Stimulated activated CD4-positive, alpha-beta T cell treated with anti-CD3 and anti-CD28 coated beads, Interleukin-12 subunit alpha, Interleukin-12 subunit beta, amount 100 ng/mL, for 48 hours (primary cell): ENCODE measurements at regions not wholly inside any gene's neighbourhood (a gene's known extent, or its start where the extent isn't known, plus 50 kb on each side); places are given as distances from the start of the nearest gene placed in this dataset.
"Not testable (repeated sequence)": the region's sequence is repeated elsewhere in the genome, so short reads cannot be mapped to it uniquely, and the experiment has no call there.

ENCODE experiments used
- DNase-seq, 3 donors: peaks; one replicate each; pipeline ENCODE4 v3.0.0-alpha.2; 2020; ENCODE audit warnings: low read depth in 2 of 3, low spot score in 1 of 3

DNA sequence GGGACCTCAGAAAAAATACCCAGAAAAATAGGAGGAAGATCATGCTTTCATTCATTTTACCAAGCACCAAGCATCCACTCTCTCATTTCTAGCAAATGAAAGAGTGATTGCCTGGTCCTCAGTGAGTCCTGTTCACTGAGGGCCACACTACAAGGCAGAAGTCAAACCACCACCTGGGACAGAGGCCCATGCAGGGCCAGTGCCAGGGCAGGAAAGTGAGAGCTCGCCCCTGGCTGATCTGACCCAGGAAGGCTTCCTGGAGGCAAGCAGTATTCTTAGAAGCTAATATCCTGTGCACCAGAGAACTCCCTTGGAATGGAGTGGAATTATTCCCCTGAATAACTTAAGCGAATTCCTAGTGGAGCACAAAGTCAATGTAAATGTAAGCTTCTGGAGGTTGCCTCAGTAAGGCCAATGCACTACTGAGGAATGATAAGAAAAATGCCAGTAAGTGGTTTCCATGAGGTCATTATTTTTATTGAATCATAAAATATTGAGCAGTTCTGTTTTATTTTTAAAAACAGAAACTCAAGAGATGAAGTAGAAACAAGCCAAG is 191.6 kb upstream of the ID2 start:
- DNase-seq = no peak

DNA sequence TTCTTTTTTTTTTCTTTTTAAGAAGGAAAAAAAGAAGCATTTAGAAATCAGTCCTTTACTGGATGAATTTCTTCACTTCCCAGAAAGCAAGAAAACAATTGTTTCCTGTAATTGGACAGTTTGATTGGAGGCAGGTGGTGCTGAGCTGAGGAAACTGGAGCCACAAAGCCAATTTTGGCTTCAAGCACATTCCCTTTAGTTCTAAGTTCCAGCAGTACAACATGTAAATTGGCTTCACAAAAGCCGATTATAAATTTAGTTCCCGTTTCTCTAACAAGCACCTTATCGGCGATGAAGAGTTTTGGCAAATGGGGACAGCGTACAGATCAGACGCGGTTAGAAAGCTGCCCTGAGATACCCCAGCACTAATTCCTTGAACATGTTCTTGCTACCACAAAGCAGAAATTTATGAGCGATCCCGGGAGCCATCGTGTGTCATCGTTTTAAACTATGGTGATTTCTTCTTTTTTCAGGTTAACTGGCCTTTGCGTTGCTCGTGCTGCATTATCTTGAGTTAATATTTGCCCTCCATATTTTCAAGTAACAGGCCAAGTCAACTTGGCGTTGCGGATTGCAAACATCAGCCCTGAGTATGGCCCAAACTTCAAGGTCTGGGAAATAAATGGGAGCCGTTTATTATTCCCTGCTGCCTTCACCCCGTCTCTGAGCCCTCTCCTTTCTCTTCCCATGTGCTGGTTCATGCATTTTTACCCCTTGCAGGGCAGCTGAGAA is 190.4 kb upstream of the ID2 start:
- DNase-seq = no peak

DNA sequence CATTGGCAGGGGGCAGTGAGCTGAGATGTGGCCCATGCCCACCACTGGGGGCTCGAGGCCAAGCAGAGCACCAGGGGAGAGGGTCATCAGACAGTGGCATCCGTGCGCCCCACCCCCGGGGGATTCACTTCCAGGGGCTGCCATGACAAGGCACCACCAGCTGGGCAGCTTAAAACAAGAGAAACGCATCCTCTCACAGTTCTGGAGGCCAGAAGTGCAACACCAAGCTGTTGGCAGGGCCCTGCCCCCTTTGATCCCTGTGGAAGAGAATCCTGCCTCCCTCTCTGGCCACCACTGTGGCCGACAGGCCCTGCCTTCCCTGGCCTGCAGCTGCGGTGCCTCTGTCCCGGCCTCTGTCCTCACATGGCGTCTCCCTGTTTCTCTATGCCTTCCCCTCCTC is 187.7 kb upstream of the ID2 start:
- DNase-seq = no peak

DNA sequence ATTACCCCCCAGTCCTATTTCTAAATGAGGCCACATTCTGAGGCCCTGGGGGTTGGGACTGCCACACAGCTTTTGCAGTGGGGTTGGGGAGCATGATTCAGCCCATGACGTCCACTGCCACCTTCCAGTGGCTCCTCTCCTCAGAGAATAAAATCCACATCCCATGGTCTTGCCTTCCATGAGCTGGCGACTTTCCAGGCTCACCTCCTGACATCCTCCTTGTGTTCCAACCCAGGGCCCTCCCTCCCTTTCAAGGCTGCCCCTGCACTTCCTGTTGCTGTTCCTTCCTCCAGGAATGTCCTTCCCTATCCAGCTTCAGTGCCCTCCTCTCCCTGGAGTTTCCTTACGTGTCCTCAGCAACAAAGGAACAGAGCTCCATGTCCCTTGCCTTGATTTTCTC is 187.3 kb upstream of the ID2 start:
- DNase-seq = no peak

DNA sequence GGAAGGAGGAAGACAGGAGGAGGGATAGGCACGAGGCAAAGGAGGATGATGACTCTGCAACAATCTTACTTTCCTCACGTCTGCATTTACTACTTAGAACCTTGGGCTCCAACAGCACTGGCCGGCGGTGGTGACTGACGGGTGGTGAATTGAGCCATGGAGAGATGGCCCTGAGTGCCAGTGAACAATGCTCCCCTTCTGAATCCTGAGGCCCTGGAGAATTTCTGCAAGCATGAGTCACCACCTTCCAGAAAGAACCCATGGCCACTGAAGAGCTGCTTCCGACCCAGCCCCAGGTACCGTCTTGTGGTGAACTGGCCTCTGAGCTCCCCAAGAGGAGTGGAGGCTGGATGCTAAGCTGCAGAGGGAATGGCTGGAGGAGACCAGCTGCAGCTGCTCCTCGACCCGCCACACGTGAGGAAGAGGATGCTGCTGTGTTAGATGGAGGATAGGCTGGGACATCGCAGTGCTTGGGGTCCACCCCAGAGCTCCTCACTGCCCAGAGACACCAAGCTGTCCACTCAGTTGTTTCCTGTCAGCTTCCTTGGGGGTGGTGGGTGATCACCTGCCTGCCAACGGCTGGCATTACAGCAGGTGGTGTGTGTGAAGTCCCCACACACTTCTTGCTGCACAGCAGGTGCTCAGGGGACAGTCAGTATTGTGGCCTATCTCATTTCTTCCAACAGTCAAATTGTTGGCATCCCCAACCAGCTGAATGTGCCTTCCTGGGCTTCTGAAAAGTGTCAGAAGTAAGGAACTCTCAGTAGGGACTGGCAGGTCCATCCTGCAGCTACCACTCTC is 186.5 kb upstream of the ID2 start:
- DNase-seq = no peak

DNA sequence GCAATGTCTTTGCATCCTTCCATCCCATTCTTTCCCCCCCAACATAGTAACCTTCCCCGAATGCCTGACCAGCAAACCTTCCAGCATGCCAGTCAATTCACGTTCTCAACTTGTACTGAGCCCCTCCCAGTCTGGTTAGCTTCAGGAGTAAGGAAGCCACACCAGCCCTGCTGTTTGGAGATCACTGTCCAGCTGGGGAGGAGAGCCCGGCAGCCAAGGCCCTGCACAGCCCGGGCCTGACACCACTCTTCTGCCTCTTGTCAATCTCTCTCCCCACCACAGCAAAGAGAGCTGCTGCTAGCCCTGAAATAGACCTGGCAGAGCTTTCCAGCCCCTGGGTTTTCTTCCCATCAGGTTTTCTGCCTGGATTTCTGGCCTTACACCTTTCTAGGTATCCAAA is 185.8 kb upstream of the ID2 start:
- no peak for DNase-seq

DNA sequence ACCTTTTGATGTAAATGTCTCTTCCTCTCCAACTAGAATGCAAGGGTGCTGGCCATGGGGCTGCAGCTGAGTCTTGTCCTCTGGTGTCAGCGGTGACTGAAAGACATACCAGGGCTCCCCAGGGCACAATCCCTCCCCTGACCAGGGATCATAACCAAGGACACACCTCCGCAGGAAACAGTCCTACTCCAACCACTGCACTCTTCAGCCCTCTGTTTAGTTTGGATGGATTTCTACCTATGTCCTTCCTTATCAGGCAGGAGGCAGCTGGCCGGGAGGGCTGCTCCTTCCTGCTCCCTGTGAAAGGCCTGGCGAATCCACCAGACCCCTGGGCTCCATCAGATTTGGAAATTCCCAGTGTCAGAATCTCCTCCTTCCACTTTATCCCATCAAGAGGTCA is 185.2 kb upstream of the ID2 start:
- DNase-seq = no peak

DNA sequence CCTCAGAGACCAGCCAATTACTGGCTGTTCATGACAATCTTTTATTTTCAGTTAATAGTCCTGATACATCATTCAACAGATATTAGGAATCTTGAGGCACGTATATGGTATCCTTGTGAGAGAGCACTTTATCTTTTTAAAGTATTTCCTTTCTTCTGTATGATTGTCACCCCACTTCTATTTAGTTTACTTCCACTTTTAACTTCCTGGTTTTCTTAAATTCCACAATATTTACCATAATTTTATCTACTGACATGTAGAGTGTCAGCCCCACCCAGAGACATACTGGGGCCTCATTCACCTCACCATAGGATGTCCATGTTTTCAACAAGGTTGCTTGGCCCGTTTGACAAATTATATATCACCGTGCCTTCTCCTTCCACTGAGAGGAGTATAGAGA is 182.9 kb upstream of the ID2 start:
- DNase-seq = no peak

DNA sequence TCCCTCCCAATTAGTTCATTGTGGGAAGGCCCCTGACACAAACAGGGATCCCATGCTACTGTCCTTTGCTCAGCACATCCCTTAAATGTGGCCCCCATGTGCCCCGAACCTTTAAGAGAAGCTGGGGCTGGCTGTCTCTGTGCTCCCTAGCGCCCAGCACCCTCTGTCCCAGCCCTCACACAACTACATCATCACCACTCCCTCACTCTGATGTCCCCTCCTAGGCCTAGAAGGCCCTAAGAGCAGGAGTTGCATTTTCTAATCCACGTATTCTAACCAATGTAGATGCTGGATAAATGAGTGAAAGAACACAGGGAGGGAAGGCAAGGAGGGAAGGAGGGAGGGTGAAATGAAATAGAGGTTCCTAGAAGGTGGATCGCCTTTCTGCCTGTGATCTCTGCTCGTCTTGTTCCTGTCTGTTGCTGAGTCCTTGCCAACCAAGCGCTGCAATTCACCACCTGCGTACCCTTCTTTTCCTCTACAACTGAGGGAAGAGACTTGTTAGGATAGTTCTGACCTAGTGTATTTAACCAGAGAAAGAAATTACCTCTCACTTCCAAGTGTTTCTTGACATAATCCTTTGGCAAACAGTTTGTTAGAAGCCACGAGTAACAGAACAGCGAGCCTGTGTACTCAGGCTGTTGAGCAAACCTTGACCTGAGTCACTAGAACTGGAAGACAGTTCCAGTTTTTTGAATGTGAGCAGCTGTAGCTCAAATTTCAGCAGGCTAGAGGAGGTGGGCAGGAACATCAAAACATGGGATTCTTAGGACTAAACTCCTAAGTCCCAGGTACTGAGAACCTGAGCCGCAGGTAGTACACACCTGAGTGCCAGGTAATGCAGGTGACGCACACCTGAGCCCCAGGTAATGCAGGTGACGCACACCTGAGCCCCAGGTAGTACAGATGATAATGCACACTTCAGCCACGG is 181.5 kb upstream of the ID2 start:
- no peak for DNase-seq

DNA sequence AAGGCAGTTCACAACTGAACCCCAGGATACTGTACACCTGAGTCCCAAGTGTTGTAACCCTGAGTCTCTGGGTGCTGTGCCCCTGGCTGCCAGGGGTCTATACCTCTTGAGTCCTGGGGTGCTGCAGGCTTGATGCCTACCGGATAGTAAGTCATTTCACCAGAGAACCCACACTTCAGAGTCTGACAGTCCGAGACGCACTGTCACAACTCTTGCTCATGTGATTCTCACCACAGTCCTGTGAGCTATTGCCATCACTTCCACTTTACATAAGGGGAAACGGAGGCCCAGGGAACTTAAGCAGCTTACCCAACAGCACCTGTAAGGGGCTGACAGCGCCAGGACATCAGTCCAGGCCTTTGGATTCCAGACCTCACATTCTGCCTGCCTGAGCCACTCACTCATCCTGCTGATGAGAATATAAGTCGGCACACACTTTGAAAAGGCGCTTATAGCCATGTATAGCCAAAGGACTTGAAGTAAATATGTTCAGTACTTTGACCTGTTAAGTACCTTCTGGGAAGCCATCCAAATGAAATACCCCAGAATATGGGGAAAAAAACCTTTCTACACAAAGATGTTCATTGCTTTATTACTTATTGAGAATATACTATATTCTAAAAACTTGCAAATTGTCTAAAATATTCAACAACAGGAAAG is 180.7 kb upstream of the ID2 start:
- no peak for DNase-seq

DNA sequence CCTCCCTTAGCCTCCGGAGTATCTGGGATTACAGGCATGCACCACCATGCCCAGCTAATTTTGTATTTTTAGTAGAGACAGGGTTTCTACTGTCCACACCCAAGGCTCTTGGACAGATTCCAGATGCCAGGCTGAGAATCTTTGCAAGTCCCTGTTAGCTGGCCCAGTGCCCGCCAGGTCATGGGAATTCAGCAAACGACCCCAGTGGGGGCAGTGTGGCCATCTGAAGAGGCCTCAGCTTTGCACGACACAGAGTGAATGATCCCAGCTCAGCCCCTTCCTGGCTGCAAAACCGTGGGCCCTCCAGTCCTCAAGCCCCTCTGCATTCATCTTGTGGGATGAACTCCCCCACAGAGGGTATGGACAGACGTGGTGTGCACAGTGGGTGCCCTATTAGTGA is 179.5 kb upstream of the ID2 start:
- no peak for DNase-seq

DNA sequence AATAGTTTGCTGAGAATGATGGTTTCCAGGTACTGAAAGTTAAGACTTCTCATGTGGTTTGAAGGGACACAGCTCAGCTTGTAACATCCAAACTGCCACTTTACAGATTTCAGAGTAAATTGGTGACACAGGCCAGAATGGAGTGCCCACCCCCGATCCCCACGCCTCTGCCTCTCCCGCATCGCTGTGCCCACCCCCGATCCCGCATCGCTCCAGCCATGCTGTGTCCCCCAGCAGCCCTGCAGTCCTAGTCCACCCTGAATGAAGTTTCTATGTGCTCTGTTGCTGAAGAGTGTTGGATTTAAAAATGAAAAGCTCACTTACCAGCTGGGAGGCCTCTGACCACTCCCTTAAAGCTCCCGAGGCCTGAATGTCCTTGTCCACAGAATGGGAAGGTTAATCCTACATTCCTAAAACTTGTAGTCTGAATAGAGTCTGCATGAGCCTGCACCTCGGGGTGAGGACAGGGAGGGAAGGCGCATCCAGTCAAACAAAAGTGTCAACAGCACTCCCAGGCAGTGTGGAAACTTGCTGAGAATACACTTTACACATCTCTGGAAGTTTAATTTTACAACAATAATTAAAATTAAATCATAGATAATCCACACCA is 176.4 kb upstream of the ID2 start:
- no peak for DNase-seq

DNA sequence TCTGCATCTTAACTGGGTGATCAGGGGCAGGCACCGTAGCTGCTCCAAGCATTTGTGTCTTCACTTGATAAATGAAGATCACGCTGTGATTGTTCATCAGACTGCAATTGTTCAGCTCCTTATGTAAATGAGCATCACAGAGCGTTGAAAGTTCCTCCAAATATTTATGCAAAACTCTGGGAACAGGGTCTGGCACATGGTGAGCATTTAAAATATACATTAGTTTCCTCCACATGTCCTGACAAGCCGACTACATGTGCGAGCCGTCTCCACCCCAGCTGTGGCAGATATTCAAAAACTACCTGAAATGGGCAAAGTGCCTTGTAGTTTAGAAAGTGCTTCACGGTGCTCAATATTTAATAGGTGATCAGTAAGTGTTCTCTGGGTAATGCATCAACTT is 175.1 kb upstream of the ID2 start:
- no peak for DNase-seq

DNA sequence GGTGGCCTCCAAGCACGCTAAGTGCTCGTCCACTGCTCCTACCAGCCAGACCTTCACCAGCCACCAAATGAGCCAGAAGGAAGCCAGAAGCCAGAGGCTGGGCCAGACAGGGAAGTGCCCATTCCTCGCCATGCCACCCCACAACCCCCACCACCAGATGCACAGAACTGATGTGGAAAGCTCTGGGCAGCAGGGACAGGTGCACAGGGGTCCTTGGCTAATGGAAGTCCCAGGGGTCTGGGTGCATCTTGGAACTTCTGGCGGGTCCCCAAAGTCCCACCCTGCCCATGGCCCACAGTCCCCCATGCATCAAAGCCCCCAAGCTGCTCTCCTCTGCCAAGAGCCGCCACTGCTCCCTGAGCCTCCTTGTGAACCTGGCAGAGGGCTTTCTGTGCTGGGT is 173.1 kb upstream of the ID2 start:
- no peak for DNase-seq

DNA sequence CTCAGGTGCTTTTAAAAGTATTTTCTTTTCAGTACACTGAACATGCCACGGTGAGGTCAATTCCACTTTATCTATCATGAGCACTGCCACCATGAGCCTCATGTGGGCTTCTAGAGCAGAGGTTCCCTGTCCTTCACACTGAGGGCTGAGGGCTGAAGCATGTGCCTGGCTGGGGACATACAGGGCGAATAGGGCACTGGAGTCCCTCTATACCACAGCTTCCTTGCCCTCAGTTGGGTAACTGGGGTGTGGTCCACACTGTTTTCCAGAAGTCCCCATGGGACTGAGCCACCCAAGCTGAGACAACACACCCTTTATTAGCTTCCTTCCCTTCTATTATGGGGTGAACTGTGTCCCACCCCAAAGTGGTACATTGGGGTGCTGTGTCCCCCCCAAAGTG is 172.2 kb upstream of the ID2 start:
- DNase-seq = no peak

DNA sequence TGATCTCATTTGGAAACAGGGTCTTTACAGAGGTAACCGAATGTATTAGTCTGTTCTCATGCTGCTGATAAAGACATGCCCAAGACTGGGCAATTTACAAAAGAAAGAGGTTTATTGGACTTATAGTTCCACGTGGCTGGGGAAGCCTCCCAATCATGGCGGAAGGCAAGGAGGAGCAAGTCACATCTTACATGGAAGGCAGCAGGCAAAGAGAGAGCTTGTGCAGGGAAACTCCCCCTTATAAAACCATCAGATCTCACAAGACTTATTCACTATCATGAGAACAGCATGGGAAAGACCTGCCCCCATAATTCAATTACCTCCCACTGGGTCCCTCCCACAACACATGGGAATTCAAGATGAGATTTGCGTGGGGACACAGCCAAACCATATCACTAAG is 171.8 kb upstream of the ID2 start:
- DNase-seq = not testable (repeated sequence)

DNA sequence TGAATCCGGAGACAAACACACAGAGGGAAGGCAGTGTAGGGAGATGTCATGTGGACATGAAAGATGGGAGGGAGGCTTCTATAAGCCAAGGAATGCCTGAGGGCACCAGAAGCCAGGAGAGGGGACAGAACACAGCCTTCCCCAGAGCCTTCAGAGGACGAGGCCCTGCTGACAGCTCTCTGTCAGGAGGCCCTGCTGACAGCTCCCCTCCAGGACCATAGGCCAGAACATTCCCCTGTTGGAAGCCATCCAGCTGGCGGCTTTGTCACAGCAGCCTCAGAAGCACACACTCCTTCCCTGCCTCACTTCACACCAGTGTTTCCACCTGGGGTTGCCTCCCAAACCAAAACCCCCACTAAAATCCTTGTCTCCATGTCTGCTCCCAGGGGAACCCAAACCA is 171.3 kb upstream of the ID2 start:
- no peak for DNase-seq

DNA sequence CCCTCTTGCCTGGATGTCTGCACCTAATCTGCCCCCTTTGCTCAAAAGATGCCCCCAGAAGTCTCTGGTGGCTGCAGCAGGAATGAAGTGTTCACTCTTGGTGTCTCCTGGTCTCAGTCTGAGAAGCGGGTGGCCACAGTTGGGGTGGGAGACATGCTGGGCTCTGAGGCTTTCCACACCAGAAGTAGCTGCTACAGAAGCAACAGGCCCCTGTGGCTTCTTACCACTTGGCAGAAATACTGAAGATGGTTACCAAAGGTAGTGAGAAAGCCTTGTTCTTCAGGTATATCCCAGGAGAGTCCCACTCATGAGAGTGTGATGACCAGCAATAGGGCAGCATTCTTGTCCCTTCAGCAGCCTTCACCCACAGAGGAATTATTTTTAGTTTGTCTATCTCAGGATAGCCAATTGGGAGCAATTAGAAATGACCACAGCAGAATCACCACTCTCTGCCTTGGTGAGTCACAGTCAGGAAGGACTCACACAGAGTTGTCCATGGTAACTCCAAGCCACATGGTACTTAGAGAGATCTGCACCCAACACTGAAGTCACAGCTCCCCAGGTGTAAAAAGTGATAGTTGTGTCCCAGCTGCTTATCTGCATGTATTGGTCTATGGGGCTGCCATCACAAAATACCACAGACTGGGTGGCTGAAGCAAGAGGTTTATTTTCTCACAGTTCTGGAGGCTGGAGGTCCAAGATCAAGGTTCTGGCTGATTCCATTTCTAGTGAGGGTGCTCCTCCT is 169.8 kb upstream of the ID2 start:
- DNase-seq = no peak

DNA sequence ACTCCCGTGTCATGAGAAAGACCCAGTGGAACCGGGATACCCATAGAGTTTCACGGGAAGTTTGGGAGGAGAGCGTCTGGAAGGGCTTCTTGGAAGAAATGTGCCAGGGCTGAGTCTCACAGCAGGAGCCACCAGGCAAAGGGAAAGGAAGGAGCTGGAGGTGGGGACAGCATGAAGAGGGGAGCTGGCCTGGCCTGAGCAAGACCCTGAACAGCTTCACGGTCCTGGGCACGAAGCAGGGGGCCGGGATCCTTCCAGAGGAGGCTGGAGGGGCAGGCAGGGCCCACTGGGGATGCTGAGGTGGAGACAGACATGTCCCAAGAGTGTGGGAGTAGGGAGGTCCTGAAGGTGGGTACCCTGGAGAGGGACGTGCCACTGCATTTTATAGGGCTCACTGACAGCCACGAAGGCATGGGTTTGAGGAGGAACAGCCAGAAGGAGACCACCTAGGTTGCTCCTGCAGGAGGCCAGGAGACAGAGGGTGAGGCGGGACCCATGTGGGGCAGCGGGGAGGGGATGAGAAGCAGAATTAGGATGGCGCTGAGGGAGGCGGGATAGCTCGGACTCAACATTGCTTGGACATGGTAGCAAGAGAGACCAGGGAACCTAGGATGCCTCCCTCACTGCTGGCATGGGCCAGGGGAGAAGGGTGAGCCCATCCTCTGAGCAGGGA is 168.1 kb upstream of the ID2 start:
- no peak for DNase-seq
